ENCODE measurements at regions not wholly inside any gene's neighbourhood (a gene's known extent, or its start where the extent isn't known, plus 50 kb on each side); places are given as distances from the start of the nearest gene placed in this dataset.

DNA sequence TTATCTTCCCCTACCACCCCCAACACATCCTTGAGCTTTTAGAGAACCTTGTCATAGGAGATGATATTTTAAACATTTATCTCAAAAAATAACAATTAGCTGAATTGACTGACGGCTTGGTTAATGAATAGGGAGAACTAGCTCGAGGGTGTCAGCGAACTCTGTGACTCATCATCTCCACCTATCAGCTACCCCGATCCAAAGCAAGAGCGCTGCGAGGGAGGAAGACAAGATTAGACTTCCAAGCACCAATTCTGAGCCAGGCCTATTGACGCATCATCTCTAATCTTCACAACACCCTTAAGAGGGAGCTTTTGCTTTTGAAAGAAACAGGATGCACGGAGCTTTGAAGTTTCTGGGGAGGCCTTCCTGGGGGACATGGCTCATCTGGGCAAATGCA is 51.0 kb upstream of the GALNT18 start:
- POLR2A ChIA-PET (ENCODE audit: unreplicated experiment): no interaction called here
- no peak overlapping the region for H2BK15ac ChIP-seq (ENCODE audit: low read depth, low read length)

More for the DNA sequence above, 51.0 kb upstream of the GALNT18 start:
- no peaks in the 10 kb centered on the region for H3K36me3 ChIP-seq (ENCODE audit: control insufficient read depth, insufficient read depth, low read length)
- no TSS peak for BruUV-seq (replicated peaks)
- no peak overlapping the region for H2AK9ac ChIP-seq (replicated peaks; ENCODE audit: low read depth, low read length, poor library complexity)
- intact Hi-C loops (cut with micrococcal nuclease): no loop called here
- no peak overlapping the region for H4K8ac ChIP-seq (ENCODE audit: low read depth in 2 of 2, low read length in 2 of 2)
- H2BK20ac ChIP-seq (ENCODE audit: low read depth, low read length): no peak overlapping the region
- no peaks in the 10 kb centered on the region for H3K9me3 ChIP-seq (ENCODE audit: control insufficient read depth, insufficient read depth, low read length)
- H3K4me3 ChIP-seq (ENCODE audit: insufficient read depth, low read depth, low read length): no peak overlapping the region
- no peak overlapping the region for H2AFZ ChIP-seq (replicated peaks; ENCODE audit: low read length, poor library complexity)
- H3K9me1 ChIP-seq (ENCODE audit: insufficient read depth, low read length): no peaks in the 10 kb centered on the region
- H3K4me2 ChIP-seq (ENCODE audit: low read depth, low read length): no peak overlapping the region
- no peaks in the 10 kb centered on the region for H3K4me1 ChIP-seq (ENCODE audit: control insufficient read depth, insufficient read depth, low read length)
- no peaks in the 10 kb centered on the region for H3K79me1 ChIP-seq (ENCODE audit: low read depth in 1 of 2, low read length in 2 of 2)
- in situ Hi-C loops (cut with MboI; ENCODE audit: low sequenced_read_pairs): no loop called here
- no peak overlapping the region for H3K9ac ChIP-seq (ENCODE audit: low read depth, low read length)
- CTCF ChIA-PET: no interaction called here
- WGBS, 2 experiments (ENCODE audit: extremely low coverage in 2 of 2, insufficient read length in 1 of 2): no CpG with 5 or more reads among the region's 8 CpGs
- H4K91ac ChIP-seq (ENCODE audit: insufficient read depth, low read depth, low read length): no peak overlapping the region
- no peak overlapping the region for H3K14ac ChIP-seq (replicated peaks; ENCODE audit: low read depth, low read length)
- no peaks in the 10 kb centered on the region for H4K20me1 ChIP-seq (ENCODE audit: insufficient read depth, low read length)
- no peak overlapping the region for H3K23ac ChIP-seq (ENCODE audit: low read depth, low read length)
- peaks cover 61% of the 10 kb centered on the region for H3K27me3 ChIP-seq (ENCODE audit: control insufficient read depth, insufficient read depth, low read length)
- no peak for TF ChIP-seq MAFK (IDR thresholded peaks at IDR 0.05; ENCODE audit: low read depth, low read length)
- no peak for TF ChIP-seq CHD1 (IDR thresholded peaks at IDR 0.05; ENCODE audit: low read depth, low read length)
- no peak for TF ChIP-seq RAD21 (IDR thresholded peaks at IDR 0.05; ENCODE audit: low read length)
- TF ChIP-seq, protein P1, sequence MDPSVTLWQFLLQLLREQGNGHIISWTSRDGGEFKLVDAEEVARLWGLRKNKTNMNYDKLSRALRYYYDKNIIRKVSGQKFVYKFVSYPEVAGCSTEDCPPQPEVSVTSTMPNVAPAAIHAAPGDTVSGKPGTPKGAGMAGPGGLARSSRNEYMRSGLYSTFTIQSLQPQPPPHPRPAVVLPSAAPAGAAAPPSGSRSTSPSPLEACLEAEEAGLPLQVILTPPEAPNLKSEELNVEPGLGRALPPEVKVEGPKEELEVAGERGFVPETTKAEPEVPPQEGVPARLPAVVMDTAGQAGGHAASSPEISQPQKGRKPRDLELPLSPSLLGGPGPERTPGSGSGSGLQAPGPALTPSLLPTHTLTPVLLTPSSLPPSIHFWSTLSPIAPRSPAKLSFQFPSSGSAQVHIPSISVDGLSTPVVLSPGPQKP (IDR thresholded peaks at IDR 0.05; ENCODE audit: borderline replicate concordance, low read depth, low read length): no peak
- no peak overlapping the region for H4K5ac ChIP-seq (ENCODE audit: low read depth, low read length)
- H3K27ac ChIP-seq (ENCODE audit: insufficient read depth, low read length): no peak overlapping the region
- H3K56ac ChIP-seq (ENCODE audit: extremely low read depth, insufficient read depth, low read length): no peak overlapping the region
- no peak overlapping the region for H2BK120ac ChIP-seq (ENCODE audit: low read depth, low read length)
- H3K4ac ChIP-seq (ENCODE audit: low read depth, low read length): no peak overlapping the region
- DNase-seq (no peak), ATAC-seq (ENCODE audit: low read depth) (no peak)
- dilution Hi-C loops (cut with HindIII; ENCODE audit: low sequenced_read_pairs, unreplicated experiment): no loop called here
- H2AK5ac ChIP-seq (ENCODE audit: low read depth, low read length): no peak overlapping the region
- H2BK5ac ChIP-seq (ENCODE audit: low read depth, low read length, poor library complexity, severe bottlenecking): no peak overlapping the region
- no peak overlapping the region for H3K18ac ChIP-seq (ENCODE audit: low read depth, low read length)

Measured in IMR-90 (cell line).